Endometrial microvascular endothelial cells (primary cell): ENCODE measurements at regions not wholly inside any gene's neighbourhood (a gene's known extent, or its start where the extent isn't known, plus 50 kb on each side); places are given as distances from the start of the nearest gene placed in this dataset.

Experiments
- in situ Hi-C: cut with HindIII; loops from 2 replicates; pipeline ENCODE4 v1.10.0; 2017; ENCODE audit warnings: low sequenced_read_pairs, low pct_unique_long_range_greater_than_20kb; ENCODE audit errors: inconsistent ontology term

GRCh38 chr9:135228345-135228982 lies 141.0 kb downstream of the OLFM1 start:
- in situ Hi-C loops = no loop called here

GRCh38 chr9:135228983-135229625 lies 141.6 kb downstream of the OLFM1 start:
- in situ Hi-C loops = no loop called here

- in situ Hi-C loops = no loop called here
Measured at GRCh38 chr9:135229701-135230385, 142.4 kb downstream of the OLFM1 start.

- in situ Hi-C loops = no loop called here
Measured at GRCh38 chr9:135230386-135230765, 142.9 kb downstream of the OLFM1 start.

- in situ Hi-C loops = no loop called here
Measured at GRCh38 chr9:135230817-135231520, 143.5 kb downstream of the OLFM1 start.

GRCh38 chr9:135239100-135239768 lies 151.8 kb downstream of the OLFM1 start:
- in situ Hi-C loops = no loop called here

GRCh38 chr9:135239769-135240141 lies 152.3 kb downstream of the OLFM1 start:
- in situ Hi-C loops = no loop called here

- in situ Hi-C loops = no loop called here
Measured at GRCh38 chr9:135240222-135240621, 152.8 kb downstream of the OLFM1 start.

- in situ Hi-C loops = no loop called here
Measured at GRCh38 chr9:135240871-135241311, 153.4 kb downstream of the OLFM1 start.

- in situ Hi-C loops = no loop called here
Measured at GRCh38 chr9:135241381-135242048, 154.0 kb downstream of the OLFM1 start.

- in situ Hi-C loops = no loop called here
Measured at GRCh38 chr9:135242049-135242396, 154.6 kb downstream of the OLFM1 start.

- in situ Hi-C loops = no loop called here
Measured at GRCh38 chr9:135242406-135242805, 154.9 kb downstream of the OLFM1 start.

- in situ Hi-C loops = no loop called here
Measured at GRCh38 chr9:135243201-135244190, 156.0 kb downstream of the OLFM1 start.

GRCh38 chr9:135244271-135245221 lies 157.1 kb downstream of the OLFM1 start:
- in situ Hi-C loops = no loop called here

- in situ Hi-C loops = no loop called here
Measured at GRCh38 chr9:135245482-135246247, 158.2 kb downstream of the OLFM1 start.
